ENCODE measurements at regions not wholly inside any gene's neighbourhood (a gene's known extent, or its start where the extent isn't known, plus 50 kb on each side); places are given as distances from the start of the nearest gene placed in this dataset.

DNA sequence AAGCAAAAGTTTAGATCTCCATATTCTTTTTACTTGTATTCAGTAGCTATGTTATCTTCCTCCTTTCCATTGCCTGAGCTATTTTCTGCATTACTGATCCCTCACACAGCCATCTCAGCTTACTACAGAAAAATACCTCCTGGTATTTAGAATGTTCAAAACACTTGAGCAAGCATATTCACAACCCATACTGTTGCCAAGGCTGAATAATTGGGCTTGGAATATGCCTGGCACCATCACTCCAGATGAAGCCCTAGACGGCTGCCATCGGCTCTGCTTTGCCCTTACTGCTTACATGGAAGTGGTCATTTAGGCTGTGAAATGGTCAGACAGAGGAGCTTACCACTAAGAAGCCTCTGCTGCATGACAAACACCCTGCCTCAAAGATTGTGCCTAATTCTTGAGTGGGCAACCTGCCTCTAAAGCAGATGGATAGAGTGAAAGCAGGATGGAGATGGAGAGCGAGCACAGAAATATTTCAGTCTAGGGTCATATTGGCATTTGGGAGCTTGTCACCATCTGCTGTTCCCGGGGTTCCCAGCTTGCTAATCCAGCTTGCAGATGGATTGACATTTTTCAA is 92.5 kb upstream of the TAS2R1 start (continued):
- TF ChIP-seq, protein P1, sequence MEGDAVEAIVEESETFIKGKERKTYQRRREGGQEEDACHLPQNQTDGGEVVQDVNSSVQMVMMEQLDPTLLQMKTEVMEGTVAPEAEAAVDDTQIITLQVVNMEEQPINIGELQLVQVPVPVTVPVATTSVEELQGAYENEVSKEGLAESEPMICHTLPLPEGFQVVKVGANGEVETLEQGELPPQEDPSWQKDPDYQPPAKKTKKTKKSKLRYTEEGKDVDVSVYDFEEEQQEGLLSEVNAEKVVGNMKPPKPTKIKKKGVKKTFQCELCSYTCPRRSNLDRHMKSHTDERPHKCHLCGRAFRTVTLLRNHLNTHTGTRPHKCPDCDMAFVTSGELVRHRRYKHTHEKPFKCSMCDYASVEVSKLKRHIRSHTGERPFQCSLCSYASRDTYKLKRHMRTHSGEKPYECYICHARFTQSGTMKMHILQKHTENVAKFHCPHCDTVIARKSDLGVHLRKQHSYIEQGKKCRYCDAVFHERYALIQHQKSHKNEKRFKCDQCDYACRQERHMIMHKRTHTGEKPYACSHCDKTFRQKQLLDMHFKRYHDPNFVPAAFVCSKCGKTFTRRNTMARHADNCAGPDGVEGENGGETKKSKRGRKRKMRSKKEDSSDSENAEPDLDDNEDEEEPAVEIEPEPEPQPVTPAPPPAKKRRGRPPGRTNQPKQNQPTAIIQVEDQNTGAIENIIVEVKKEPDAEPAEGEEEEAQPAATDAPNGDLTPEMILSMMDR (IDR thresholded peaks at IDR 0.05 in 2 of 3, conservative IDR thresholded peaks at IDR 0.05 in 1 of 3; ENCODE audit: borderline replicate concordance in 1 of 3, insufficient read depth in 1 of 3, low read depth in 2 of 3, low read length in 2 of 3) = no peak
- TF ChIP-seq EGR1 (IDR thresholded peaks at IDR 0.05; ENCODE audit: low read depth) (no peak), ZFX (IDR thresholded peaks at IDR 0.05) (no peak)

DNA sequence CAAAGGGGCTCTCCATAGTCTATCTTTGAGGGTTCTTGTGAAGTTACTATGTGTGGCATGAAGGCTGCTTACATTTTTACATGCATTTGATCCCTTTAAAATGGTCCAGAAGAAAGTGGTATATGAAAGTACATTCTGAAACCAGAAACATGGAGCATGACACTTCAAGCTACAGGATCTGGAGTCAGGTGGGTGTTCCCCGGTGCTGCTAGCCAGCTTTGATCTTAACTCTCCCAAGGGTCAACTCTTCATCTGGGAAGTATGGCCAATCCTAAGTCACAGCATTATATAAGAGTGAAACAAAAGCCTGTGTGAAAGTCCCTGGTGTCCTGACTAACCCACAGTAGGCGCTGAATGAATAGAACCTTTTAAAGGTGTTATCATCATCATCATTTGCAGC is 91.0 kb upstream of the TAS2R1 start:
- no peaks in the 10 kb centered on the region for H3K79me2 ChIP-seq (ENCODE audit: insufficient read depth, low read length)
- no peaks in the 10 kb centered on the region for H3K9me2 ChIP-seq (ENCODE audit: insufficient read depth)
- H3K4me2 ChIP-seq (ENCODE audit: low read length) = no peak overlapping the region
- H3K4me3 ChIP-seq (replicated peaks in 1 of 2; ENCODE audit: low read depth in 1 of 2, low read length in 2 of 2) = no peak overlapping the region
- H3K9me3 ChIP-seq (ENCODE audit: control insufficient read depth in 1 of 2, insufficient read depth in 1 of 2, low read depth in 1 of 2, low read length in 2 of 2) = peaks cover 0 to 4% of the 10 kb centered on the region in 2 experiments; a peak in 1 of 4 replicates
- H3K27me3 ChIP-seq (ENCODE audit: insufficient read depth, low read length) = no peaks in the 10 kb centered on the region
- POLR2A ChIA-PET = no interaction called here
- RAD21 ChIA-PET (ENCODE audit: low non-redundant PET in 1 of 2, low total read pairs in 2 of 2, uncharacterized antibody in 2 of 2, unreplicated experiment in 2 of 2) = interaction anchor here in 1 of 2 experiments (0.6 kb wide), 1 partner anchor 492 kb away, joined by 3 read pairs; no protein-coding TSS in a partner anchor
- intact Hi-C loops (cut with micrococcal nuclease) = no loop called here
- ATAC-seq (no peak), DNase-seq (ENCODE audit: low read depth, low spot score) (no peak)
- TF ChIP-seq POLR2A (IDR thresholded peaks at IDR 0.05; ENCODE audit: borderline replicate concordance, extremely low read depth, insufficient read depth, insufficient read length) (no peak), JUND (IDR thresholded peaks at IDR 0.05) (no peak), SRF (IDR thresholded peaks at IDR 0.05; ENCODE audit: low read depth) (no peak), EZH2 (IDR thresholded peaks at IDR 0.05) (no peak), EGR1 (IDR thresholded peaks at IDR 0.05; ENCODE audit: low read depth) (no peak), SP1 (IDR thresholded peaks at IDR 0.05; ENCODE audit: low read depth) (no peak), RAD21 (IDR thresholded peaks at IDR 0.05; ENCODE audit: low read depth) (no peak), FOSL1 (IDR thresholded peaks at IDR 0.05; ENCODE audit: low read depth) (no peak)
- TF ChIP-seq, protein P2, sequence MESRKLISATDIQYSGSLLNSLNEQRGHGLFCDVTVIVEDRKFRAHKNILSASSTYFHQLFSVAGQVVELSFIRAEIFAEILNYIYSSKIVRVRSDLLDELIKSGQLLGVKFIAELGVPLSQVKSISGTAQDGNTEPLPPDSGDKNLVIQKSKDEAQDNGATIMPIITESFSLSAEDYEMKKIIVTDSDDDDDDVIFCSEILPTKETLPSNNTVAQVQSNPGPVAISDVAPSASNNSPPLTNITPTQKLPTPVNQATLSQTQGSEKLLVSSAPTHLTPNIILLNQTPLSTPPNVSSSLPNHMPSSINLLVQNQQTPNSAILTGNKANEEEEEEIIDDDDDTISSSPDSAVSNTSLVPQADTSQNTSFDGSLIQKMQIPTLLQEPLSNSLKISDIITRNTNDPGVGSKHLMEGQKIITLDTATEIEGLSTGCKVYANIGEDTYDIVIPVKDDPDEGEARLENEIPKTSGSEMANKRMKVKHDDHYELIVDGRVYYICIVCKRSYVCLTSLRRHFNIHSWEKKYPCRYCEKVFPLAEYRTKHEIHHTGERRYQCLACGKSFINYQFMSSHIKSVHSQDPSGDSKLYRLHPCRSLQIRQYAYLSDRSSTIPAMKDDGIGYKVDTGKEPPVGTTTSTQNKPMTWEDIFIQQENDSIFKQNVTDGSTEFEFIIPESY (IDR thresholded peaks at IDR 0.05; ENCODE audit: extremely low read depth, insufficient replicate concordance, low read length) = no peak
- TF ChIP-seq, protein P3, sequence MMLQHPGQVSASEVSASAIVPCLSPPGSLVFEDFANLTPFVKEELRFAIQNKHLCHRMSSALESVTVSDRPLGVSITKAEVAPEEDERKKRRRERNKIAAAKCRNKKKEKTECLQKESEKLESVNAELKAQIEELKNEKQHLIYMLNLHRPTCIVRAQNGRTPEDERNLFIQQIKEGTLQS (IDR thresholded peaks at IDR 0.05) = no peak
- H2AFZ ChIP-seq (ENCODE audit: low read depth, low read length, poor library complexity, severe bottlenecking) = no peak overlapping the region
- H4K20me1 ChIP-seq (ENCODE audit: insufficient read depth) = no peaks in the 10 kb centered on the region
- no peak overlapping the region for H3K9ac ChIP-seq (ENCODE audit: low read length)
- H3K36me3 ChIP-seq (ENCODE audit: control insufficient read depth in 1 of 2, insufficient read depth in 2 of 2, low read length in 2 of 2) = no peaks in the 10 kb centered on the region
- CTCF ChIA-PET = no interaction called here
- no TSS peak for BruUV-seq (replicated peaks)
- no peak overlapping the region for H3K27ac ChIP-seq (ENCODE audit: low read depth, low read length)
- no peaks in the 10 kb centered on the region for H3K4me1 ChIP-seq (ENCODE audit: control insufficient read depth in 1 of 2, insufficient read depth in 2 of 2, low read length in 2 of 2)
